OCI-LY3 (cell line): ENCODE measurements at regions not wholly inside any gene's neighbourhood (a gene's known extent, or its start where the extent isn't known, plus 50 kb on each side); places are given as distances from the start of the nearest gene placed in this dataset.

ENCODE experiments used
- H2AFZ ChIP-seq: fragments of 200-600, 300-600 bp; shearing (Covaris generic); 2 replicates; pipeline ENCODE4 v1.6.0; 2014; ENCODE audit warnings: antibody characterized with exemption, low read depth, low read length
- H3K27ac ChIP-seq: fragments of 200-600, 300-600 bp; sonication (generic); 2 replicates; pipeline ENCODE4 v1.5.1; 2014; ENCODE audit warnings: mild to moderate bottlenecking, low read length, moderate library complexity, mixed read lengths
- H3K27me3 ChIP-seq: fragments of 200-600, 300-600 bp; sonication (generic); 2 replicates; pipeline ENCODE4 v1.6.1; 2014; ENCODE audit warnings: low read depth, low read length, mixed read lengths
- H3K36me3 ChIP-seq: fragments of 200-600, 300-600 bp; sonication (generic); replicated peaks from 2 replicates; pipeline ENCODE3; 2014; ENCODE audit warnings: low read depth, low read length, mixed read lengths
- H3K4me1 ChIP-seq: fragments of 300-600, 200-600 bp; sonication (generic); 2 replicates; pipeline ENCODE4 v1.6.1; 2014; ENCODE audit warnings: low read length, mixed read lengths
- H3K4me2 ChIP-seq: fragments of 200-600, 300-600 bp; sonication (generic); 2 replicates; pipeline ENCODE4 v1.6.1; 2014; ENCODE audit warnings: low read length, mixed read lengths
- H3K4me3 ChIP-seq: fragments of 300-600, 200-600 bp; sonication (generic); 2 replicates; pipeline ENCODE4 v1.5.1; 2014; ENCODE audit warnings: antibody characterized with exemption, mild to moderate bottlenecking, low read length, moderate library complexity
- H3K79me2 ChIP-seq: fragments of 300-600, 200-600 bp; shearing (Covaris generic); 2 replicates; pipeline ENCODE4 v1.6.1; 2014; ENCODE audit warnings: mild to moderate bottlenecking, low read length, mixed read lengths
- H3K9ac ChIP-seq: fragments of 300-600, 200-600 bp; shearing (Covaris generic); 2 replicates; pipeline ENCODE4 v1.6.0; 2014; ENCODE audit warnings: mild to moderate bottlenecking, low read length, moderate library complexity
- H3K9me3 ChIP-seq: fragments of 200-600, 300-600 bp; shearing (Covaris generic); 2 replicates; pipeline ENCODE4 v1.6.1; 2014; ENCODE audit warnings: low read length, mixed read lengths; ENCODE audit not compliant: insufficient read depth
- H4K20me1 ChIP-seq: fragments of 200-600, 300-600 bp; sonication (generic); 2 replicates; pipeline ENCODE4 v1.6.1; 2016; ENCODE audit warnings: low read length, mixed read lengths; ENCODE audit not compliant: insufficient read depth
- CTCF ChIP-seq: fragments of 200-600, 300-600 bp; sonication (generic); IDR thresholded peaks from 2 replicates; pipeline ENCODE4 v1.5.1; 2014; ENCODE audit warnings: antibody characterized with exemption, low read length, low read depth
- EZH2phosphoT487 ChIP-seq: fragments of 200-600 bp; shearing (Covaris generic); IDR thresholded peaks from 2 replicates; pipeline ENCODE4 v1.6.1; 2018; ENCODE audit warnings: antibody characterized with exemption, mixed run types, low read depth

GRCh38 chr7:121474301-121474673 is 78.2 kb upstream of the FAM3C start:
- no peaks in the 10 kb centered on the region for H3K36me3 ChIP-seq

GRCh38 chr7:121473645-121474300 is 77.7 kb upstream of the FAM3C start:
- Histone ChIP-seq H2AFZ (no peak overlapping the region; the same call in 1 of the 2 replicates), H3K4me3 (no peak overlapping the region), H3K27me3 (no peaks in the 10 kb centered on the region), H4K20me1 (no peaks in the 10 kb centered on the region), H3K9ac (no peak overlapping the region), H3K9me3 (no peaks in the 10 kb centered on the region), H3K27ac (no peak overlapping the region), H3K36me3 (no peaks in the 10 kb centered on the region), H3K79me2 (no peaks in the 10 kb centered on the region), H3K4me1 (no peaks in the 10 kb centered on the region), H3K4me2 (no peak overlapping the region)
- no peak for TF ChIP-seq CTCF
- no peak for TF ChIP-seq EZH2phosphoT487

More at GRCh38 chr7:121474301-121474673, 78.2 kb upstream of the FAM3C start:
- no peaks in the 10 kb centered on the region for H3K4me1 ChIP-seq
- no peaks in the 10 kb centered on the region for H3K27me3 ChIP-seq
- H3K27ac ChIP-seq = no peak overlapping the region
- H3K4me2 ChIP-seq = no peak overlapping the region
- H4K20me1 ChIP-seq = no peaks in the 10 kb centered on the region
- no peak for TF ChIP-seq EZH2phosphoT487
- H3K4me3 ChIP-seq = no peak overlapping the region
- H2AFZ ChIP-seq = no peak overlapping the region; the same call in 1 of the 2 replicates
- no peaks in the 10 kb centered on the region for H3K79me2 ChIP-seq
- no peak overlapping the region for H3K9ac ChIP-seq
- no peaks in the 10 kb centered on the region for H3K9me3 ChIP-seq

DNA sequence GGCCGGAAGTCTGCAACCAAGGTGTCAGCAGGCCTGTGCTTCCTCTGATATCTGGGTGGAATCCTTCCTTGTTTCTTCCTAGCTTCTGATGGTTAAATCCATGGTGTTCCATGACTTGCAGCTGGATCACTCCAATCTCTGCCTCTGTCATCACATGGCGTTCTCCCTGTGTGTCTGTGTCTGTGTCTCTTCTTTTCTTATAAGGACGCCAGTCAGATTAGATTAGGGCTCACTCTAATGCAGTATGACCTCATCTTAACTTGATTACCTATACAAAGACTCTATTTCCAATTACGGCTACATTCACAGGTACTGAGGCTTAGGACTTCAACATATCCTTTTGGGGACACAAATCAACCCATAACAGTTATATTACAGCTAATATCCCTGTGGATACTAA is 70.3 kb upstream of the FAM3C start:
- no peaks in the 10 kb centered on the region for H4K20me1 ChIP-seq
- no peak for TF ChIP-seq CTCF
- no peak for TF ChIP-seq EZH2phosphoT487
- H2AFZ ChIP-seq = no peak overlapping the region
- H3K79me2 ChIP-seq = no peaks in the 10 kb centered on the region
- no peak overlapping the region for H3K27ac ChIP-seq
- no peaks in the 10 kb centered on the region for H3K9me3 ChIP-seq
- no peak overlapping the region for H3K4me3 ChIP-seq
- H3K36me3 ChIP-seq = no peaks in the 10 kb centered on the region
- no peak overlapping the region for H3K9ac ChIP-seq
- no peaks in the 10 kb centered on the region for H3K27me3 ChIP-seq
- no peaks in the 10 kb centered on the region for H3K4me1 ChIP-seq
- no peak overlapping the region for H3K4me2 ChIP-seq

DNA sequence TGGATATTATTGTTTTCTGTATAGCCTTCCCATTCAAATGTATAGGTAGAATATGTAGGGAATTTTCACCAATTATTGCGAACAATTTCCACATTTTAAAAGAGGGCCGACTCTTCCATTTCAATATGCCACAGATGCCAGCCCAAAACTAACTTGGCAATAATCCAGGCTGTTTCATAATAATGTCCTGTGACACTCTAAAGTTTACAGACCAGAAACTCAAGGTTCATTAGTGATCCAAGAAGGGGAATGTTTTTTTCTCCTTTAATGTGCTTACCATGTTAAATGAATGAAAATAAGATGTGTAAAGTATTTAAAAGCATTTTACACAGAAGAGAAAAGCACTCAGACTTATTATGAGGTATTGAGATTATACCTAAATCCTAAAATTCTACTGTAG is 63.0 kb upstream of the FAM3C start:
- no peak overlapping the region for H2AFZ ChIP-seq
- H3K4me2 ChIP-seq = no peak overlapping the region
- TF ChIP-seq CTCF (no peak), EZH2phosphoT487 (no peak)
- no peaks in the 10 kb centered on the region for H3K9me3 ChIP-seq
- H3K27me3 ChIP-seq = no peaks in the 10 kb centered on the region
- no peaks in the 10 kb centered on the region for H3K79me2 ChIP-seq
- no peaks in the 10 kb centered on the region for H4K20me1 ChIP-seq
- no peak overlapping the region for H3K9ac ChIP-seq
- no peaks in the 10 kb centered on the region for H3K4me1 ChIP-seq
- no peak overlapping the region for H3K27ac ChIP-seq
- no peaks in the 10 kb centered on the region for H3K36me3 ChIP-seq
- H3K4me3 ChIP-seq = no peak overlapping the region
